GM12865 (cell line): ENCODE measurements at regions not wholly inside any gene's neighbourhood (a gene's known extent, or its start where the extent isn't known, plus 50 kb on each side); places are given as distances from the start of the nearest gene placed in this dataset.

Experiments used
- DNase-seq: peaks from one replicate; pipeline ENCODE4 v3.0.0; 2010; ENCODE audit warnings: low read depth
- H3K4me3 ChIP-seq: 2 replicates; pipeline ENCODE4 v1.5.1; 2011; ENCODE audit warnings: mild to moderate bottlenecking, low read depth, low read length, control low read depth
- TF ChIP-seq, protein P1 (sequence below): IDR thresholded peaks from 2 replicates; pipeline ENCODE4 v1.5.1; 2011; ENCODE audit warnings: low read length, control low read depth, low read depth, inconsistent platforms; ENCODE audit not compliant: insufficient read depth; ENCODE audit errors: missing control alignments

- DNase-seq: no peak
- TF ChIP-seq, protein P1, sequence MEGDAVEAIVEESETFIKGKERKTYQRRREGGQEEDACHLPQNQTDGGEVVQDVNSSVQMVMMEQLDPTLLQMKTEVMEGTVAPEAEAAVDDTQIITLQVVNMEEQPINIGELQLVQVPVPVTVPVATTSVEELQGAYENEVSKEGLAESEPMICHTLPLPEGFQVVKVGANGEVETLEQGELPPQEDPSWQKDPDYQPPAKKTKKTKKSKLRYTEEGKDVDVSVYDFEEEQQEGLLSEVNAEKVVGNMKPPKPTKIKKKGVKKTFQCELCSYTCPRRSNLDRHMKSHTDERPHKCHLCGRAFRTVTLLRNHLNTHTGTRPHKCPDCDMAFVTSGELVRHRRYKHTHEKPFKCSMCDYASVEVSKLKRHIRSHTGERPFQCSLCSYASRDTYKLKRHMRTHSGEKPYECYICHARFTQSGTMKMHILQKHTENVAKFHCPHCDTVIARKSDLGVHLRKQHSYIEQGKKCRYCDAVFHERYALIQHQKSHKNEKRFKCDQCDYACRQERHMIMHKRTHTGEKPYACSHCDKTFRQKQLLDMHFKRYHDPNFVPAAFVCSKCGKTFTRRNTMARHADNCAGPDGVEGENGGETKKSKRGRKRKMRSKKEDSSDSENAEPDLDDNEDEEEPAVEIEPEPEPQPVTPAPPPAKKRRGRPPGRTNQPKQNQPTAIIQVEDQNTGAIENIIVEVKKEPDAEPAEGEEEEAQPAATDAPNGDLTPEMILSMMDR: no peak
- H3K4me3 ChIP-seq: no peak overlapping the region
Observed at GRCh38 chr2:236809716-236810115, 240.1 kb downstream of the ACKR3 start.

- TF ChIP-seq, protein P1: no peak
- DNase-seq: no peak
- no peak overlapping the region for H3K4me3 ChIP-seq
Observed at GRCh38 chr2:236811062-236811656, 241.5 kb downstream of the ACKR3 start.

DNA sequence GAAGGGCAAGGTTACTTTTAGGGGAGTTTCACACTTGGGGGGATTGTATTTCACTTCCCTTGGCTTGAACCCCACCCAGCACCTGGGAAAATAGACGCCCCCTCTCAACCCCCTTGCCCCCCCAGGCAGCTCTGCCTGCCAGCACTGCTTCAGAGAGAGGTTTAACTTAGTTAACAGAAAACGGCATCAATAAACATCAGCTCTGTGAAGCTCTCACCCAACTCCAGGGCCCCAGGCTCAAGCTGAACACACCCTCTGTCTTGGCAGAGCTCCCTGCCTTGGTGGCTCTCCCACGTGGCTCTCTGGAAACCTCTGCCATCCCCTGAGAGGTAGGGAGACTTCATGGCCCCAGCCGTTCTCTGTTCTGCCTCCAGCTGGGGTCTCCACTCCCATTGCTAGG is 244.1 kb downstream of the ACKR3 start:
- TF ChIP-seq, protein P1: no peak
- no peak for DNase-seq
- H3K4me3 ChIP-seq: no peak overlapping the region

DNA sequence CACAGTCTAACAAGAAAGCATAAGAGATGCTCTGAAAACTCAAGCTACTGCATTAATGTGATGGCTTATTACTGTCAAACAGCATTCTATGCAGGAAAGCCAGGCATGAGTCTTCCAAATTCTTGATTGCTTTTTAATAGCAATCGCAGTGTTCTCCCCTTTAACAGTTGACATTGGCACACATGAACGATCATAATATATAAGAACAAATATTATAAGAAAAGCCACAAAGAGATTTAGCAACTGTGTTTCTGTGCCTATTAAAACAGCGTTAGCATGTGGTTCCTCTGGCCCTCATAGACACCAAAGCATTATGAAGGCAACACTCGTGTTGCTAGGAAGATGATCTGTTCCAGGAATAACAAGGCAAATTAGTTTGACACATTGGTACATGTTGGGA is 245.0 kb downstream of the ACKR3 start:
- DNase-seq: no peak
- H3K4me3 ChIP-seq: no peak overlapping the region
- TF ChIP-seq, protein P1: no peak

DNA sequence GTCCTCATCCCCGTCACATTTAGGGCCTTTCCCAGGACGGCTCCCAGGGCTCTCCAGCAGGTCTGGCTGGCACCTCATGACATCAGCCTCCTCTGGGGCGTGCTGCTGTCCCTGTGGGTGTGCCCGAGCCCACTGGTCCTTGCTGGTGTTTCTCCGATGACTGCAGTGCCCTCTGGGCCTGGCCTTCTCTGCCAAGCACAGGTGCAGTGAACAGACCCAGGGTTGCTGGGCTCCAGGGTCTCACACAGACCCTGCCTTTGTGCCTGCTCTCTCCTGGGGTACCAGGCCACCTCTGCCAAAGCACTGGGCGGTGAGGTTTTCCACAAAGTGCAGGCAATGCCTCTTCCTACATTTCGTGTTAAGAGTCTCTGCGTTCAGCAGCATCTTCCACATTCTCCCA is 246.1 kb downstream of the ACKR3 start:
- no peak for DNase-seq
- TF ChIP-seq, protein P1: no peak

DNA sequence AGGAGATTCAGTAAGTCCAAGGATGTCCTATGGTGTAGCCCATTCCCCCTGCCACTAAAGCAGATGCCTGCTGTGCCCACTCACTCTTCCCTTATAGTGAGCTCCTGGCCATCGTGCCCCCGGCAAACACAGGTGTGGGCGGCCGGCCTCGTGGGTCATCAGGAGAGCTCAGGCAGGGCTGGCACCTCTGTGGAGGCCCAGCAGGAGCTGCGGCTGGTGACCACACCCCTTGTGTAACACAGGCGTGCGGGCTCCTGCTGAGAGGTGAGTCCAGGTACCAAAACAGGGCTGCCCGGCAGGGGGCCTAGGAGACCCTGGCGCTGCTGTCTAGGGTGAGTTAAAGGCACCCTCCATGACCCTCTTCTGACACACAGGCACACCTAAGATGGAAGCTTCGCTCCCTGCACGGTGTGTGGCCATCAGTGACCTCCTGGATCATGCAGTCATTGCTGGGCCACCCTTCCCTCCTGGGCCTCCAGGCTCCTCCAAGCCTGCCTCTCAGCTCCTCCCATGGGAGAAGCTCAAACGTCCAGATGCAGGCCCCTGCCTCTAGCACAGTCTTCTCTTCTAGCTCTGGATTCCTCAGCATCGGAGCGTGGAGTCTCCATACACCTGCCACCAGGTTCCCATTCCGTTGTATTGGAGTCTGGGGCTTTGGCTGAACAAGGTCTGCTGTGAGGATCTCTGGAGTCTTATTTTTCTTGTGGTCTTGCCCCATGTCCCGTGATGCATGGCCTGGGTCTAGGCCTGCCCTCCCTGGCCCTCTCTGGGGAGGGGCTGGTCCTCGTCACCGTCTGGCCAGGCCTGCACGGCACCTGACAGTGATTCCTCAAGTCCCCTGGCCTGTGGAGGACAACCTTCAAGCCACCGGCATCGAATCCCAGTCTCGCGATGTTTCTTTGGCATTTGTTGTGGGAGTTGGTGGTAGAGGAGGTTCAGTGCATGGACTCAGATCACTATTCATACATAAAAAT is 246.9 kb downstream of the ACKR3 start:
- no peak for DNase-seq
- no peak overlapping the region for H3K4me3 ChIP-seq
- TF ChIP-seq, protein P1: no peak

More for the DNA sequence above, 246.1 kb downstream of the ACKR3 start:
- H3K4me3 ChIP-seq: no peak overlapping the region
